ENCODE measurements at regions not wholly inside any gene's neighbourhood (a gene's known extent, or its start where the extent isn't known, plus 50 kb on each side); places are given as distances from the start of the nearest gene placed in this dataset.
A peak's percentile ranks its signal among the peaks of the same experiment; 100 is the strongest.
"Not testable (repeated sequence)": the region's sequence is repeated elsewhere in the genome, so short reads cannot be mapped to it uniquely, and the experiment has no call there.

DNA sequence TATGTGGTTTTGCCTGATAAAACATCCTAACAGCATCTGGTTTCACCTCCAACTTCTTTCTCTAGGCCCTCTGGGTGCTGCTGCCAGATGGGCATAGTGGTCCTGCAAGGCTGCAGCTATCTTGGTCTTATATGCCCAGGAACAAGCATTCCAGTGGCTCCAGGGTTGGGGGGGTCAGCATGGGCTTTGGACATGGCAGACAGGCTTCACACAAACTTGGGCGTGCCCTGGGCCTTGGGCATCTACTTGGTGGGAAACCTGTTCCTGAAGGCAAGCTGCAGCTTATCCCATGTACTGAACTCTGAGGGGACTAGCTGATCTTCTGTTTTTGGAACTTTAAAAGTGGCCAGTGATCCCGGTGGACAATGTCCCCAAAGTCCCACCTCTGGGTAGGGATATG, 54.9 kb upstream of the ZNF678 start:
- H3K4me1 ChIP-seq (replicated peaks in 1 of 2) = no peaks in the 10 kb centered on the region
- WGBS, 10 experiments = 86 to 100% (median 100%) methylated on average over 1 to 2 of the region's 2 CpGs; no CpG with 5 or more reads in 7 of the 10 experiments
- in situ Hi-C loops (cut with MboI; ENCODE audit: low pct_unique_long_range_greater_than_20kb in 2 of 9, low sequenced_read_pairs in 9 of 9, unreplicated experiment in 9 of 9) = no loop called here
- ATAC-seq (replicated peaks in 6 of 8) = no peak
- no peak overlapping the region for H3K27ac ChIP-seq
- no peak overlapping the region for H3K4me3 ChIP-seq

DNA sequence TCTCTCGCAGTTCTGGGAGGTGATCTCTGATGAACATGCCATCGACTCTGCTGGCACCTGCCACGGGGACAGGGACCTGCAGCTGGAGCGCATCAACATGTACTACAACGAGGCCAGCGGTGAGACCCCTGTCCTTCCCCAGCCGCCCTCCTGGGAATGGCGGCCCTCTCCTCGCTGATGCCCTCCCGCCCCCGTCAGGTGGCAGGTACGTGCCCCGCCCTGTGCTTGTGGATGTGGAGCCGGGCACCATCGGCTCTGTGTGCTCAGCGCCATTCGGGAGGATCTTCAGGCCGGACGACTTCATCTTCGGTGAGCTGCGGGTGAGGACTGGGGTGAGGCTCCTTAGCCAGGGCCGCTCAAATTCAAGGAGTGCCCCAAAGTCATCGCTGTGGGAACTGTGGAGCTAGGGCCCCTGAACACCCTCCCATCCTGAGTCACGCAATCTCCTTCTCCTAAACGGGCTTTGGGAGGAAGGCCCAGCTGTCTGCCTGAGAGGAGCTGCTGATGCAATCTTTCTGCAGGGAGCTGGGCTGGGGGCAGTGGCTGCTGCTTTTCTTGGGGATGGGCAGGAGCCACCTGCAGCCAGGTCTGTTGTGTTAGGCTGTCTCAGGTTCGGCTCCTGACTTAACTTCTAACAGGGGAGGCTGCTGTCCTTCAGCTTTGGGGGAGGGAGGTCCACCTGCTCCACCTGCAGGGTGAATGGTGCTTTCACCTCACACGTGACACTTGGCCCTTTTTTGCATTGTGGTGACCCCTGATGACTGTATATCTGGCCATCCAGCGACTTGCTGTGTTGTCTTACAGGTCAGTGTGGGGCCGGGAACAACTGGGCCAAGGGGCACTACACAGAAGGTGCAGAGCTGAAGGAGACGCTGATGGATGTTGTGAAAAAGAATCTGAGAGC, 56.6 kb upstream of the ZNF678 start:
- ATAC-seq (replicated peaks in 6 of 8) = peak in 5 of 8 experiments; percentile 80 to 94 (median 88)
- no CpG with 5 or more reads among the region's 30 CpGs for WGBS, 10 experiments
- in situ Hi-C loops (cut with MboI; ENCODE audit: low pct_unique_long_range_greater_than_20kb in 2 of 9, low sequenced_read_pairs in 9 of 9, unreplicated experiment in 9 of 9); H3K27ac ChIP-seq; H3K4me1 ChIP-seq (replicated peaks in 1 of 2); H3K4me3 ChIP-seq: not testable (repeated sequence)

DNA sequence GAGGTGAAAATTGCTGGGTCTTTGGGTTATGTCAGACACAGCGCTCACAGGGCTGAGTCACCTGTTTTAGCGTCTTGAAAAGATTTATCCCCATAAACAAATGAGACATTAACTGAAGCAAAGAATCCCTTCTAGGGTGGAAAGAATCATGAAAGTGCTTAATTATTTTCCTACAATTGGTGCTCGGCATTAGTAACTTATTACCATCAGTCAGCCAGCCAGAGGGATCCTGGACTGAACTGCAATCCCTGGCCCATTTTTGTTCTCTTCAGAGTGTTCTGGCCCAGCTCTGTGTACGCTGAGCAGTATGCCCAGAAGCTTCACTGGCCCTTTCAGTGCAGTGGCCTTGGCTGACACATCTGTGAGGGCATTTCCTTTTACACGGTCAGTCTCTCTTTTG, 67.3 kb upstream of the ZNF678 start:
- ATAC-seq (replicated peaks in 6 of 8) = peak in 5 of 8 experiments; percentile 28 to 78 (median 35)
- in situ Hi-C loops (cut with MboI; ENCODE audit: low pct_unique_long_range_greater_than_20kb in 2 of 9, low sequenced_read_pairs in 9 of 9, unreplicated experiment in 9 of 9) = loop anchor here in 2 of 9 experiments (25.0 kb wide), 2 partner anchors 241 to 441 kb away; partner anchors contain the start of genes WNT9A (in 2 of the 2), JMJD4 (in 1 of the 2) and SNAP47 (in 1 of the 2)
- not testable (repeated sequence) for H3K4me1 ChIP-seq (replicated peaks in 1 of 2); H3K4me3 ChIP-seq; H3K27ac ChIP-seq
- no CpG with 5 or more reads among the region's 5 CpGs for WGBS, 10 experiments

DNA sequence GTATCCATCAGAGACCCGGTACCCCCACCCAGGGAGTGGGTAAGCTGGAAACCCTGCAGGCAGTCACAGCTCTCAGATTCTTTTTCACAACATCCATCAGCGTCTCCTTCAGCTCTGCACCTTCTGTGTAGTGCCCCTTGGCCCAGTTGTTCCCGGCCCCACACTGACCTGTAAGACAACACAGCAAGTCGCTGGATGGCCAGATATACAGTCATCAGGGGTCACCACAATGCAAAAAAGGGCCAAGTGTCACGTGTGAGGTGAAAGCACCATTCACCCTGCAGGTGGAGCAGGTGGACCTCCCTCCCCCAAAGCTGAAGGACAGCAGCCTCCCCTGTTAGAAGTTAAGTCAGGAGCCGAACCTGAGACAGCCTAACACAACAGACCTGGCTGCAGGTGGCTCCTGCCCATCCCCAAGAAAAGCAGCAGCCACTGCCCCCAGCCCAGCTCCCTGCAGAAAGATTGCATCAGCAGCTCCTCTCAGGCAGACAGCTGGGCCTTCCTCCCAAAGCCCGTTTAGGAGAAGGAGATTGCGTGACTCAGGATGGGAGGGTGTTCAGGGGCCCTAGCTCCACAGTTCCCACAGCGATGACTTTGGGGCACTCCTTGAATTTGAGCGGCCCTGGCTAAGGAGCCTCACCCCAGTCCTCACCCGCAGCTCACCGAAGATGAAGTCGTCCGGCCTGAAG, 69.3 kb upstream of the ZNF678 start:
- not testable (repeated sequence) for H3K4me3 ChIP-seq; H3K27ac ChIP-seq; H3K4me1 ChIP-seq (replicated peaks in 1 of 2)
- ATAC-seq (replicated peaks in 6 of 8) = peak in 5 of 8 experiments; percentile 74 to 94 (median 87)
- in situ Hi-C loops (cut with MboI; ENCODE audit: low pct_unique_long_range_greater_than_20kb in 2 of 9, low sequenced_read_pairs in 9 of 9, unreplicated experiment in 9 of 9) = loop anchor here in 2 of 9 experiments (25.0 kb wide), 2 partner anchors 243 to 443 kb away; partner anchors contain the start of genes WNT9A (in 2 of the 2), JMJD4 (in 1 of the 2) and SNAP47 (in 1 of the 2)
- WGBS, 10 experiments = no CpG with 5 or more reads among the region's 14 CpGs

DNA sequence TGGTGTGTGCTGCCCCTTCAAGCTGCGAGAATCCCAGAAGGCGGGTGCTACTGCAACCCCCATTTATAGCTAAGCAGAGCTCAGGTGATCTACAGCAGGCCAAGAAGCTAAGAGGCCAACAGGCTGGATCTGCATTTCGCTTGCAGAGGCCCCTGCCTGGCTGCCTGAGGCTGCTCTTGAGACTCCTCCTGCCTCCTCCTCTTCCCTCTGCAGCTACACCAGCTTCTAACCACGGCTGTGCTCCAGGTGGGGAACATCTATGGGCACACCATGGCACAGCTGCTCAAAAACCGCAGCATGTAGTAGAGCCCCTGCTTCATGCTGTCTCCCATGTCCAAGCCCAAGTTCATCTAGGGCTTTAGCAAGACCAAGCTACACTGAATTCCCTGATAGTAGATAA, 72.9 kb upstream of the ZNF678 start:
- Histone ChIP-seq H3K4me1 (replicated peaks in 1 of 2) (no peaks in the 10 kb centered on the region), H3K4me3 (no peak overlapping the region), H3K27ac (no peak overlapping the region)
- in situ Hi-C loops (cut with MboI; ENCODE audit: low pct_unique_long_range_greater_than_20kb in 2 of 9, low sequenced_read_pairs in 9 of 9, unreplicated experiment in 9 of 9) = loop anchor here in 2 of 9 experiments (25.0 kb wide), 2 partner anchors 247 to 447 kb away; partner anchors contain the start of genes WNT9A (in 2 of the 2), JMJD4 (in 1 of the 2) and SNAP47 (in 1 of the 2)
- no peak for ATAC-seq (replicated peaks in 6 of 8)
- 0 to 100% (median 68%) methylated on average over 1 to 5 of the region's 5 CpGs; no CpG with 5 or more reads in 3 of the 10 experiments for WGBS, 10 experiments

DNA sequence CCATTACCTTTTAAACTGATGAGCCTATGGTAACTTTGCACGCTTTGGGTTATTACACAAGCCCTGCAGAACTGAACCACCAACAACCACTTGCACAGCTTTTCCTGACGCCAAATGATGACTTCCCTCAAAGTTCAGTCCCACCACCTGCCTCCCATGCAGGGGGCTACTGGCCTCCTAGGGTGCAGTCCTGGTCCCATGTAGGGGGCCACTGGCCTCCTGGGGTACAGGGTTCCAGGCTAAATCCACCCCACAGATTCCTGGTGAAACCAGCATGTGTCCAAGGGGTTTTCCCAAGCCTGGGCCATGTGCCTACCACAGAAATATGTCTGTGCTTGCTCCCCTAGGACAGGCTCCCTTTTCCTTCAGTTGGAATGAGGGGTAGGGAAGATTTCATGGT, 73.4 kb upstream of the ZNF678 start:
- Histone ChIP-seq H3K27ac (no peak overlapping the region), H3K4me3 (no peak overlapping the region), H3K4me1 (replicated peaks in 1 of 2) (no peaks in the 10 kb centered on the region)
- WGBS, 10 experiments = 83 to 100% (median 94%) methylated on average over 1 to 2 of the region's 2 CpGs; no CpG with 5 or more reads in 7 of the 10 experiments
- ATAC-seq (replicated peaks in 6 of 8) = no peak
- in situ Hi-C loops (cut with MboI; ENCODE audit: low pct_unique_long_range_greater_than_20kb in 2 of 9, low sequenced_read_pairs in 9 of 9, unreplicated experiment in 9 of 9) = loop anchor here in 2 of 9 experiments (25.0 kb wide), 2 partner anchors 247 to 447 kb away; partner anchors contain the start of genes WNT9A (in 2 of the 2), JMJD4 (in 1 of the 2) and SNAP47 (in 1 of the 2)

DNA sequence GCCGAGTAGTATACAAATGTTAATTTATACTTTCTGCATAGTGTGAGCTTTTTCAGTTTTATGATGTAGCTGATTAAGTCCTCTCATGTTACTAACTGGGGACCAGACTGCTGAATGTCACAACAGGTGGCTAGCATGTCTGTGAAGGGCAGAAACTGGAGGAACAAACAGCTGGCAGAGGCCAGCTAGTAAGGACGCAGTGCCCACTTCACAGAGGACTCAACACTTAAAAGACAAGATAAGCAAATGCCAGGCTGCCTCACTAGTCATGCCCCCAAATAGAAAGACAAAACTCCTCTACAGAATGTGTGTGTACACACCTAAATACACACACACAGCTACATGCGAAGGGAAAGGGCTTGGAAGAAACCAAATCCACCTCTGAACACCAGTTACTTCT, 73.8 kb upstream of the ZNF678 start:
- in situ Hi-C loops (cut with MboI; ENCODE audit: low pct_unique_long_range_greater_than_20kb in 2 of 9, low sequenced_read_pairs in 9 of 9, unreplicated experiment in 9 of 9) = loop anchor here in 2 of 9 experiments (25.0 kb wide), 2 partner anchors 248 to 448 kb away; partner anchors contain the start of genes WNT9A (in 2 of the 2), JMJD4 (in 1 of the 2) and SNAP47 (in 1 of the 2)
- Histone ChIP-seq H3K4me1 (replicated peaks in 1 of 2) (no peaks in the 10 kb centered on the region), H3K27ac (no peak overlapping the region), H3K4me3 (no peak overlapping the region)
- no peak for ATAC-seq (replicated peaks in 6 of 8)
- 0 to 100% (median 40%) methylated on average over 1 to 3 of the region's 3 CpGs; no CpG with 5 or more reads in 4 of the 10 experiments for WGBS, 10 experiments

DNA sequence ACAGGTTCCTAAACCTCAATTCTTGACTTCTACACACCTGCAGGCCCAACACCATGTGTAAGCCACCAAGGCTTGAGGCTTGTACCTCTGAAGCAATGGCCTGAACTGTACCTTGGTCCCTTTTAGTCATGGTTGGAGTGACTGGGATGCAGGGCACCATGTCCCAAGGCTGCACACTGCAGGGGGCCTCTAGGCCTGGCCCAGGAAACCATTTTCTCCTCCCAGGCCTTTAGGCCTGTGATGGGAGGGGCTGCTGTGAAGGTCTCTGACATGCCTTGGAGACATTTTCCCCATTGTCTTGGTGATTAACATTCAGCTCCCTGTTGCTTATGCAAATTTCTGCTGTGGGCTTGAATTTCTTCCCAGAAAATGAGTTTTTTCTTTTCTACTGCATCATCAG, 75.8 kb upstream of the ZNF678 start:
- in situ Hi-C loops (cut with MboI; ENCODE audit: low pct_unique_long_range_greater_than_20kb in 2 of 9, low sequenced_read_pairs in 9 of 9, unreplicated experiment in 9 of 9) = loop anchor here in 2 of 9 experiments (25.0 kb wide), 2 partner anchors 250 to 450 kb away; partner anchors contain the start of genes WNT9A (in 2 of the 2), JMJD4 (in 1 of the 2) and SNAP47 (in 1 of the 2)
- Histone ChIP-seq H3K4me1 (replicated peaks in 1 of 2) (no peaks in the 10 kb centered on the region), H3K27ac (no peak overlapping the region), H3K4me3 (no peak overlapping the region)
- no peak for ATAC-seq (replicated peaks in 6 of 8)

DNA sequence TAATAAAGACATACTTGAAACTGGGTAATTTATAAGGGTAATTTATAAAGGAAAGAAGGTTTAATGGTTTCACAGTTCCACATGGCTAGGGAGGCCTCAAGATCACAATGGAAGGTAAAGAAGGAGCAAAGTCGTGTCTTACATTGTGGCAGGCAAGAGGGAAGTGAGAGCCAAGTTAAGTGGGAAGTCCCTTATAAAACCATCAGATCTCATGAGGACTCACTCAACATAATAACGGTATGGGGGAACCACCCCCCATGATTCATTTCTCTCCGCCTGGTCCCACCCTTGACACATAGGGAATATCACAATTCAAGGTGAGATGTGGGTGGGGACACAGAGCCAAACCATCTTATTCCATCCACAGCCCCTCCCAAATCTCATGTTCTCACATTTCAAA, 76.8 kb upstream of the ZNF678 start:
- in situ Hi-C loops (cut with MboI; ENCODE audit: low pct_unique_long_range_greater_than_20kb in 2 of 9, low sequenced_read_pairs in 9 of 9, unreplicated experiment in 9 of 9) = loop anchor here in 2 of 9 experiments (25.0 kb wide), 2 partner anchors 251 to 451 kb away; partner anchors contain the start of genes WNT9A (in 2 of the 2), JMJD4 (in 1 of the 2) and SNAP47 (in 1 of the 2)
- WGBS, 10 experiments = 10 to 78% (median 49%) methylated on average over 1 to 3 of the region's 3 CpGs; no CpG with 5 or more reads in 1 of the 10 experiments
- ATAC-seq (replicated peaks in 6 of 8) = no peak
- H3K4me3 ChIP-seq = no peak overlapping the region
- no peaks in the 10 kb centered on the region for H3K4me1 ChIP-seq (replicated peaks in 1 of 2)
- no peak overlapping the region for H3K27ac ChIP-seq

DNA sequence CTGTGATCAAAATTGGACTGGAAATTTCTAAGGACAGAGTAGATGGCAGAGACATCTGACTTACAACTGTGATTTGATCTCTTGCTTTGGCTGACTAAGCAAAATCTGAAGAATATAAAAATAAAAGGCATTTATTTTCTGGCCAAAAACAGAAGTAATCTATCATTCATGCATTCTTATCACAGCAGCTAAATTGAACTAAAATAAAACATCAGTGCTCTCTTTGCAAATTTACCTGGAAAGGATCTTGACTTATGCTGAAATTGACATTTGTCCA, 81.4 kb upstream of the ZNF678 start:
- in situ Hi-C loops (cut with MboI; ENCODE audit: low pct_unique_long_range_greater_than_20kb in 2 of 9, low sequenced_read_pairs in 9 of 9, unreplicated experiment in 9 of 9) = loop anchor here in 2 of 9 experiments (25.0 kb wide), 2 partner anchors 255 to 455 kb away; partner anchors contain the start of genes WNT9A (in 2 of the 2), JMJD4 (in 1 of the 2) and SNAP47 (in 1 of the 2)
- H3K4me1 ChIP-seq (replicated peaks in 1 of 2) = no peaks in the 10 kb centered on the region
- no peak overlapping the region for H3K27ac ChIP-seq
- H3K4me3 ChIP-seq = no peak overlapping the region
- no peak for ATAC-seq (replicated peaks in 6 of 8)

DNA sequence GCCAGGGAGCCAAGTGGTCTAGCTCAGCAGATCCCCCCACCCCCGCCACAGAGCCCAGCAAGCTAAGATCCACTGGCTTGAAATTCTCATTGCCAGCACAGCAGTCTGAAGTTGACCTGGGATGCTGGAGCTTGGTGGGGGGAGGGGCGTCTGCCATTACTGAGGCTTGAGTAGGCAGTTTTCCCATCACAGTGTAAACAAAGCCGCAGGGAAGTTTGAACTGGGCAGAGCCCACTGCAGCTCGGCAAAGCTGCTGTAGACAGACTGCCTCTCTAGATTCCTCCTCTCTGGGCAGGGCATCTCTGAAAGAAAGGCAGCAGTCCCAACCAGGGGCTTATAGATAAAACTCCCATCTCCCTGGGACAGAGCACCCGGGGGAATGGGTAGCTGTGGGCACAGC, 89.3 kb upstream of the ZNF678 start:
- ATAC-seq (replicated peaks in 6 of 8); in situ Hi-C loops (cut with MboI; ENCODE audit: low pct_unique_long_range_greater_than_20kb in 2 of 9, low sequenced_read_pairs in 9 of 9, unreplicated experiment in 9 of 9); H3K4me1 ChIP-seq (replicated peaks in 1 of 2); H3K27ac ChIP-seq; H3K4me3 ChIP-seq: not testable (repeated sequence)
- 0 to 27% (median 14%) methylated on average over 1 to 5 of the region's 5 CpGs; no CpG with 5 or more reads in 6 of the 10 experiments for WGBS, 10 experiments

DNA sequence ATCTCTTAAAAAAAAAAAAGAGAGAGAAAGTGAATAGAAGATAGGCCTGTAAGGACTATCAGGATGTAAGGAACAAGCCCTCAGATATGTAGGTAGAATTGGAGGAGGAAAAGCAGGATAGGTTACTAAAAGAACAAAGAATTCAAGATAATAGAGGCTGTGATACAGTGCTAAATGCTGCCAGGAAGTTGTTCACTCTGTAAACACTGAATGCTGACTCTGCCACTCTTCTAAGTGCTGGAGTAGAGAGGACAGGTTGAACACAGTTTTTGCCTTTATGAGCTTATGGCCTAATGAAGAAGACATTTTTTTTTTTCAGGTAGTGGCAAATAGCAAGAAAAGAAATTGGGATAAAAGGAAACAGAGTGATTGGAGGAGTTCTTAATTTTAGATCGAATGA, 90.6 kb upstream of the ZNF678 start:
- 0 to 100% (median 83%) methylated on average over 1 of the region's 1 CpG for WGBS, 10 experiments
- H3K27ac ChIP-seq = no peak overlapping the region
- H3K4me3 ChIP-seq = no peak overlapping the region
- in situ Hi-C loops (cut with MboI; ENCODE audit: low pct_unique_long_range_greater_than_20kb in 2 of 9, low sequenced_read_pairs in 9 of 9, unreplicated experiment in 9 of 9) = no loop called here
- ATAC-seq (replicated peaks in 6 of 8) = no peak
- peaks cover 3 to 4% of the 10 kb centered on the region in 2 donors for H3K4me1 ChIP-seq (replicated peaks in 1 of 2)

DNA sequence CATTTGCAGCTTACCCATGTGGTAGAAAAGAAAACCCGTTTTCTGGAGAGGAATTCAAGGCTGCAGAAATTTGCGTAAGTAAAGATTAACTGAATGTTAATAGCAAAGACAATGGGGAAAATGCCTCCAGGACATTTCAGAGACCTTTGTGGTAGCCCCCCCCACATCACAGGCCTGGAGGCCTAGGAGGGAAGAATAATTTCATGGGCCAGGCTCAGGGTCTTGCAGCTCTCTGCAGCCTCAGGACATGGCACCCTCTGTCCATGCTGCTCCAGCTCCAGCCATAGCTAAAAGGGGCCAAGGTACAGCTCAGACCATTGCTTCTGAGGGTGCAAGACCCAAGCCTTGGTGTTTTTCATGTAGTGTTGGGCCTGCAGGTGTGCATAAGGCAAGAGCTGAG, 92.7 kb upstream of the ZNF678 start:
- H3K4me1 ChIP-seq (replicated peaks in 1 of 2) = peaks cover 3 to 4% of the 10 kb centered on the region in 2 donors
- in situ Hi-C loops (cut with MboI; ENCODE audit: low pct_unique_long_range_greater_than_20kb in 2 of 9, low sequenced_read_pairs in 9 of 9, unreplicated experiment in 9 of 9) = no loop called here
- no peak for ATAC-seq (replicated peaks in 6 of 8)
- H3K27ac ChIP-seq = no peak overlapping the region
- 48 to 93% (median 82%) methylated on average over 1 to 2 of the region's 2 CpGs; no CpG with 5 or more reads in 2 of the 10 experiments for WGBS, 10 experiments
- no peak overlapping the region for H3K4me3 ChIP-seq

Measured in motor neuron (in vitro differentiated cells).